ENCODE measurements at regions not wholly inside any gene's neighbourhood (a gene's known extent, or its start where the extent isn't known, plus 50 kb on each side); places are given as distances from the start of the nearest gene placed in this dataset.

DNA sequence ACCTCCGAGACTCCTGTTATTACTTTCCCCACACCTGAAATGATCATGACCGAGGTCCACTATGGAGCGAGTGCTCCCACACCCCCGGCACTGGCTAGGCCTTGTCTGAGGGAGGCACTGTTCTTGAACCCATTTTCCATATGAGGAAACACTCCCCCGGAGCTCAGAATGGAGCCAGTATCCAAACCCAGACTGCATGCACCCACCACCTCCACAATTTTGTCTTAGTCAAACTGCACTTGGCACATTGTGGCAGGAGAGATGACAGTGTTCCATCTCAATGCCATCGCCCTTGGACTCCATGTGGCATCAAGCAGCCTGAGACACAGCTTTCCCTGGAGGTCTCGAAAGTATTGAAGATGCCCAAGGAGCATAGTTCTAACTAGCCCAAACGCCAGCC, 154.1 kb downstream of the NUP210 start:
- TF ChIP-seq, protein P1, sequence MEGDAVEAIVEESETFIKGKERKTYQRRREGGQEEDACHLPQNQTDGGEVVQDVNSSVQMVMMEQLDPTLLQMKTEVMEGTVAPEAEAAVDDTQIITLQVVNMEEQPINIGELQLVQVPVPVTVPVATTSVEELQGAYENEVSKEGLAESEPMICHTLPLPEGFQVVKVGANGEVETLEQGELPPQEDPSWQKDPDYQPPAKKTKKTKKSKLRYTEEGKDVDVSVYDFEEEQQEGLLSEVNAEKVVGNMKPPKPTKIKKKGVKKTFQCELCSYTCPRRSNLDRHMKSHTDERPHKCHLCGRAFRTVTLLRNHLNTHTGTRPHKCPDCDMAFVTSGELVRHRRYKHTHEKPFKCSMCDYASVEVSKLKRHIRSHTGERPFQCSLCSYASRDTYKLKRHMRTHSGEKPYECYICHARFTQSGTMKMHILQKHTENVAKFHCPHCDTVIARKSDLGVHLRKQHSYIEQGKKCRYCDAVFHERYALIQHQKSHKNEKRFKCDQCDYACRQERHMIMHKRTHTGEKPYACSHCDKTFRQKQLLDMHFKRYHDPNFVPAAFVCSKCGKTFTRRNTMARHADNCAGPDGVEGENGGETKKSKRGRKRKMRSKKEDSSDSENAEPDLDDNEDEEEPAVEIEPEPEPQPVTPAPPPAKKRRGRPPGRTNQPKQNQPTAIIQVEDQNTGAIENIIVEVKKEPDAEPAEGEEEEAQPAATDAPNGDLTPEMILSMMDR (IDR thresholded peaks at IDR 0.05; ENCODE audit: insufficient read depth, low read depth, low read length, missing control alignments): no peak
- no peak overlapping the region for H3K4me3 ChIP-seq (ENCODE audit: low read depth, low read length)
- DNase-seq (ENCODE audit: low read depth): no peak

DNA sequence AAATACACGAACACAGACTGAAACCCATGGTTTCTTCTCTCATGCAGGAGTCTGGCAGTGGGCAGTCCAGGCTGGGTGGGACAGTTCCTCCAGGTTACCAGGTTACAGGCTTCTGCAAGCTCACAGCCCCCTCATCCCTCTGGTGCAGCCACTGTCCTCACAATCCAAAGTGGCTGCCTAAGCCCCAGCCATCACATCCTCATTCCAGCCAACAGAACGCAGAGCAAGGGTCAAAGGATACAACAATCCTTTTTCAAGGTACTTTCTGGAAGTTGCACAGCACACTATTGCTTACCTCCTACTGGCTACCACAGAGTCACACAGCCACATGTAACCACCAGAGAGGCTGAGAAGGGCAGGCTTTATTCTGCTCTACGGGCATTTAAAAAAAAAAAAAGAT, 154.6 kb downstream of the NUP210 start:
- no peak overlapping the region for H3K4me3 ChIP-seq (ENCODE audit: low read depth, low read length)
- no peak for DNase-seq (ENCODE audit: low read depth)
- TF ChIP-seq, protein P1 (IDR thresholded peaks at IDR 0.05; ENCODE audit: insufficient read depth, low read depth, low read length, missing control alignments): no peak

DNA sequence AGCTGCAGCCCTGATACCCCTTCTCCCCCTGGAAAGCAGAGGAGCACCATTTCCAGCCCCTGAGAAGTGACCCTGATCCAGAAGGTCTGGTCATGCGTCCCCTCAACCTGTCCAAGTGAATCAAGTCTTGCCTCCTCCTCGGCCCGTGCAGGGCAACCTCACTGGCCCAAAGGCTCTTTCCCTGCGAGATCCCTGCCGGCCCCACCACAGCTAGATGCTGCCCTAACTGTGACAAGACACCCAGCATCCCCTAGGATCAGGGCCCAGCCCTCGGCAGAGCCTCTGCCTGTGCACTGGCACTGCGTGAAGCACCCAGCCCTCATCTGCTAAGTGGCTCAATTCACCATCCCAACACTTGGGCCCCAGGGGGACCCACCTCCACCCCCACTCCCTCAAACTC, 155.1 kb downstream of the NUP210 start:
- no peak for DNase-seq (ENCODE audit: low read depth)
- no peak overlapping the region for H3K4me3 ChIP-seq (ENCODE audit: low read depth, low read length)
- TF ChIP-seq, protein P1 (IDR thresholded peaks at IDR 0.05; ENCODE audit: insufficient read depth, low read depth, low read length, missing control alignments): no peak

DNA sequence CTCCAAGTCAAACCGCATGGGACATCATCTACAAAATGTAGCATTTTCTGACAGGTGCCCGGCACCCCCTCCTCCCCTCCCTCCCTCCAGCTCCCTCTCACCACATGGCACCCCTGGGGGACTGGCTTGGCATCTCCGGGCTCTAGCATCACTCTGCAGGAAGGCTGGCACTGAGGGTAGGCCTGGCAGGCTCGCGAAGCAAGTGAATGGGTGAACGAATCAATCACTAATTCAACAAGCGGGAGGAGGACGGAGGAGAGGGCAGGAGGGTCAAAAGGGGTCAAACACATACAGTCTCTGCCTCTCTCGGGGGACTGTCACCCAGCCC, 155.7 kb downstream of the NUP210 start:
- TF ChIP-seq, protein P1 (IDR thresholded peaks at IDR 0.05; ENCODE audit: insufficient read depth, low read depth, low read length, missing control alignments): no peak
- H3K4me3 ChIP-seq (ENCODE audit: low read depth, low read length): no peak overlapping the region
- no peak for DNase-seq (ENCODE audit: low read depth)

DNA sequence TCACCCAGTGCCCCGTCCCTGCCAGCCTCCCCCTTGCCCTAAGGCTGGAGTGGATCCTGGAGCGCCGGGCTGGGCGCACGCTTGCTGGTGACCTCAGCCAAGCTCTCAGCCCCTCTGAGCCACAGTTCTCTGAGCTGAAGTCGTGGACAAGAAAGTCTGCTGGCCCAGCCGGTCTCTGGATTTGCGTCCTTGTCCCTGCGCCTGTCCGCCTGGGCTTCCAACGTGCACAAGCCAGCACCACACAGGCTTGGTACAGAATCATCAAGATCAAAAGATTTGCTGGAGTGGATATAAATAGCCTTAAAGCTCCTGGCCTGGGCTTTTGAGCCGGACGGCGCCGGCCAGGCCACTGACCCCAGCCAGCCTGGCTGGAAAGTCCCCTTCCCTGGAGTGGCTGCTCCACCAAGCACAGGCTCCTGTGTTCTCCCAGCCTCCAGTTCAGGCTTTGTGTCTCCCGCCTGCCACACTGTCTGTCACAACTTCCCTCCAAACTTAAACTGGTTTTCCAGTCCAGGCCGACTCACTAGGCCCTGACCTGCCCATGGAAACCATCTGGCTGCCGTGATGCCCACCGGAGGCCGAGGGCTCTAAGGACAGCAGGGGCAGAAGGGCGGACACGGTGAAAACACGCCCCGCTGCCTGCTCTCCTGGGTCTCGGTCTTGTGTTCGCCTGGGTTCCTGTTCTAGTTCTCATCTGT, 156.2 kb downstream of the NUP210 start:
- no peak for DNase-seq (ENCODE audit: low read depth)
- H3K4me3 ChIP-seq (ENCODE audit: low read depth, low read length): no peak overlapping the region
- TF ChIP-seq, protein P1 (IDR thresholded peaks at IDR 0.05; ENCODE audit: insufficient read depth, low read depth, low read length, missing control alignments): no peak

DNA sequence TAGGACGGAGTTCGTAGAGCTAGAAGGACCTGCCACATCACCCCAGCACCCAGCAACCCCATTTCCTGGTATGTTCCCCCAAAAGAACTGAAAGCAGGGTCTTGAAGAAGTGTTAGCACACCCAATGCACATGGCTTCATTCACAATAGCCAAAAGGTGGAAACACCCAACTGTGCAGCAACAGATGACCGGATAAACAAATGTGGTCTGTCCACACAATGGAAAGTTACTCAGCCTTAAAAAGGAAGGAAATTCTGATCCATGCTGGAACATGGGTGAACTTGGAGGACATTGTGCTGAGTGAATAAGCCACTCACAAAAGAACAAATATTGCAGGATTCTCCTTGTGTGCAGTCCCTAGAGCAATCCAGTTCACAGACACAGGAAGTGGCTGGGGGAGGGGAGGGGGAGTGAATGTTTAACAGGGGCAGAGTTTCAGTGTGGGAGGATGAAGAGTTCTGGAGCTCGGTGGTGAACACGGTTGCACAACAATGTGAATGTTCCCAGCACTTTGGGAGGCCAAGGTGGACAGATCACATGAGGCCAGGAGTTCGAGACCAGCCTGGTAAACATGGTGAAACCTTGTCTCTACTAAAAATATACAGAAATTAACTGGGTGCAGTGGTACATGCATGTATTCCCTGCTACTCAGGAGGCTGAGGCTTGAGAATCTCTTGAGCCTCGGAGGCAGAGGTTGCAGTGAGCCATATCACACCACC, 157.5 kb downstream of the NUP210 start:
- H3K4me3 ChIP-seq (ENCODE audit: low read depth, low read length): no peak overlapping the region
- TF ChIP-seq, protein P1 (IDR thresholded peaks at IDR 0.05; ENCODE audit: insufficient read depth, low read depth, low read length, missing control alignments): no peak
- DNase-seq (ENCODE audit: low read depth): no peak
